ENCODE measurements at regions not wholly inside any gene's neighbourhood (a gene's known extent, or its start where the extent isn't known, plus 50 kb on each side); places are given as distances from the start of the nearest gene placed in this dataset.

DNA sequence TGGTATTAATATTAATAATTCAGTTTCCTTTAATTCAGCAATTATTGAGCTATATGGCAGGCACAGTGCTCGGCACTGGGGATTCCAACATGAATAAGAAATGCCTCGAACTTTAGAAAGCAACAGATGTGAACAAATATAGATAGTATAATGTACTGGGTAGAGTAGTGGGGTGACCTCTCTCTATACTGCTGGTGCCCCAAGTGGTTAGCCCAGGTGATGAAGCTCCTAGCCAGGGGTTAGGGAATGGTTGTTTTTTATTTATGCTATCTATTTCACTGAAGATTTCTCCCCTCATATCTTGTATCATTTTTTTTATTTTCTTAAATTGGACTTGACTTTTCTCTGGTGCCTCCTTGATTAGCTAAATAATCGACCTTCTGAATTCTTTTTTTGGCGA lies 62.1 kb downstream of the BHLHE40 start:
- TF ChIP-seq POLR2A (IDR thresholded peaks at IDR 0.05; ENCODE audit: extremely low read depth, insufficient read length) (no peak), MYC (IDR thresholded peaks at IDR 0.05; ENCODE audit: low read depth, low read length) (no peak)
- TF ChIP-seq, protein P1, sequence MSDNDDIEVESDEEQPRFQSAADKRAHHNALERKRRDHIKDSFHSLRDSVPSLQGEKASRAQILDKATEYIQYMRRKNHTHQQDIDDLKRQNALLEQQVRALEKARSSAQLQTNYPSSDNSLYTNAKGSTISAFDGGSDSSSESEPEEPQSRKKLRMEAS (IDR thresholded peaks at IDR 0.05; ENCODE audit: low read depth, low read length), result no peak
- TF ChIP-seq, protein P2, sequence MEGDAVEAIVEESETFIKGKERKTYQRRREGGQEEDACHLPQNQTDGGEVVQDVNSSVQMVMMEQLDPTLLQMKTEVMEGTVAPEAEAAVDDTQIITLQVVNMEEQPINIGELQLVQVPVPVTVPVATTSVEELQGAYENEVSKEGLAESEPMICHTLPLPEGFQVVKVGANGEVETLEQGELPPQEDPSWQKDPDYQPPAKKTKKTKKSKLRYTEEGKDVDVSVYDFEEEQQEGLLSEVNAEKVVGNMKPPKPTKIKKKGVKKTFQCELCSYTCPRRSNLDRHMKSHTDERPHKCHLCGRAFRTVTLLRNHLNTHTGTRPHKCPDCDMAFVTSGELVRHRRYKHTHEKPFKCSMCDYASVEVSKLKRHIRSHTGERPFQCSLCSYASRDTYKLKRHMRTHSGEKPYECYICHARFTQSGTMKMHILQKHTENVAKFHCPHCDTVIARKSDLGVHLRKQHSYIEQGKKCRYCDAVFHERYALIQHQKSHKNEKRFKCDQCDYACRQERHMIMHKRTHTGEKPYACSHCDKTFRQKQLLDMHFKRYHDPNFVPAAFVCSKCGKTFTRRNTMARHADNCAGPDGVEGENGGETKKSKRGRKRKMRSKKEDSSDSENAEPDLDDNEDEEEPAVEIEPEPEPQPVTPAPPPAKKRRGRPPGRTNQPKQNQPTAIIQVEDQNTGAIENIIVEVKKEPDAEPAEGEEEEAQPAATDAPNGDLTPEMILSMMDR (IDR thresholded peaks at IDR 0.05; ENCODE audit: low read depth, low read length), result peak; percentile 3
- no peak for DNase-seq (ENCODE audit: low read depth)

DNA sequence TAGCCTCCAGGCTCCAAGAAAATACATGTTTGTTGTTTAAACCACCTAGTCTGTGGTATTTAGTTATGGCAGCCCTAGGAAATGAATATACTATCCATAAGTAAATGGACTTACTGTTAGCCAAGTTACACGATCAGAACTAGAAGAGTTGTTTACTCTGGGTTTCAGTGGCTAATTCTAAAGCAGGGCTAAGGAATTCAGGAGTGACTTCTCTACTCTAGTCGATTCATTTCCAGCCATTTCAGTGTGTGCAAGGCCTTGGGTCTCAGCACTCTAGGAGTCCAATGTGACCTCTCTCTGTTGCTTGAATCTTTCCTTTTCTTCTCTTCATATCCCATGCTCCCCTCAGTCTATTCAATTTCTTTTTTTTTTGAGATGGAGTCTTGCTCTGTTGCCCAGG lies 66.7 kb downstream of the BHLHE40 start:
- TF ChIP-seq POLR2A (IDR thresholded peaks at IDR 0.05; ENCODE audit: extremely low read depth, insufficient read length), result no peak
- TF ChIP-seq, protein P1 (IDR thresholded peaks at IDR 0.05; ENCODE audit: low read depth, low read length), result no peak
- TF ChIP-seq, protein P2 (IDR thresholded peaks at IDR 0.05; ENCODE audit: low read depth, low read length), result no peak
- no peak for TF ChIP-seq MYC (IDR thresholded peaks at IDR 0.05; ENCODE audit: low read depth, low read length)
- H3K4me3 ChIP-seq (ENCODE audit: low read depth, low read length), result no peak overlapping the region
- DNase-seq (ENCODE audit: low read depth), result no peak

More for the DNA sequence above, 62.1 kb downstream of the BHLHE40 start:
- H3K4me3 ChIP-seq (ENCODE audit: low read depth, low read length), result no peak overlapping the region

DNA sequence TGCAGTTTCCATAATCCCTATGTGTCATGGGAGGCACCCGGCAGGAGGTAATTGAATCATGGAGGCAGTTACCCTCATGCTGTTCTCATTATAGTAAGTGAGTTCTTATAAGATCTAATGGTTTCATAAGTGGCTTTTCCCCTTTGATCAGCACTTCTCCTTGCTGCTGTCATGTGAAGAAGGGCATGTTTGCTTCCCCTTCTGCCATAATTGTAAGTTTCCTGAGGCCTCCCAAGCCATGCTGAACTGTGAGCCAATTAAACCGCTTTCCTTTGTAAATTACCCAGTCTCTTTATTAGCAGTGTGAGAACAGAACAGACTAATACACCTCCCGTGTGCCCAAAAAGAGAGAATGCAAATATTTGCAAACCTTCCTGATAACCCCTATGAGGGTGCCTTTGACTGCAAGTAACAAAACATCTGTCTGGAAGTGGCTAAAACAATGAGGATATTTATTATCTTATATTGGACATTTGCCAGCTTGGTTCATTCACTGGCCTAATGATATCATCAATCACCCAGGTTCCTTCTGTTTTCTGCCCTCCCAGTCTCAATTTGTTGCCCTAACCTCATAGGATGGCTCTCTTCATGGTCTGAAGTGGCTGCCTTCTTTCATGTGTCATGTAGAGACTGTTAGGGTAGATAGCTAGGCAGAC lies 68.7 kb downstream of the BHLHE40 start:
- DNase-seq (ENCODE audit: low read depth), result no peak
- no peak overlapping the region for H3K4me3 ChIP-seq (ENCODE audit: low read depth, low read length)
- no peak for TF ChIP-seq POLR2A (IDR thresholded peaks at IDR 0.05; ENCODE audit: extremely low read depth, insufficient read length)
- TF ChIP-seq, protein P2 (IDR thresholded peaks at IDR 0.05; ENCODE audit: low read depth, low read length), result no peak
- no peak for TF ChIP-seq MYC (IDR thresholded peaks at IDR 0.05; ENCODE audit: low read depth, low read length)
- TF ChIP-seq, protein P1 (IDR thresholded peaks at IDR 0.05; ENCODE audit: low read depth, low read length), result no peak

DNA sequence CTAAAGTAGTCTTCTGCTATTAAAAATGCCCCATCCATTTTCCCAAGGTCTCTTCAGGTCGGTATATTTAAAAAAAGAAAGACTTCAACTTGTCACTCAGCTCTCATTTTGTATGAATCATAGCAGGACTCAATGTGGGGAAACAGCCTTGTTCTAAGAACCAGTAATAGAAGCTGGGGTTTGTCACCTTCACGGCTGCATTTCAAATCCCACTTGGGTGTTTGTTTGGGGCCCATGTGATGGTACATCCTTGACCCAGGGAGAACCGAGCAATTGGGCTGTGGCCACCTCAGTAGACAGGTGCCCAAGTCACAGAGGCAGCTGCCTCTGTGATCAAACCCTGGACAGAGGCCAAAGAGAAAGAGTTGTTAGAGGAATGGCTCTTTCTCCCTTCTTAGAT lies 70.3 kb upstream of the ARL8B start:
- no peak overlapping the region for H3K4me3 ChIP-seq (ENCODE audit: low read depth, low read length)
- no peak for DNase-seq (ENCODE audit: low read depth)
- TF ChIP-seq, protein P2 (IDR thresholded peaks at IDR 0.05; ENCODE audit: low read depth, low read length), result no peak
- TF ChIP-seq POLR2A (IDR thresholded peaks at IDR 0.05; ENCODE audit: extremely low read depth, insufficient read length) (no peak), MYC (IDR thresholded peaks at IDR 0.05; ENCODE audit: low read depth, low read length) (no peak)
- TF ChIP-seq, protein P1 (IDR thresholded peaks at IDR 0.05; ENCODE audit: low read depth, low read length), result no peak

DNA sequence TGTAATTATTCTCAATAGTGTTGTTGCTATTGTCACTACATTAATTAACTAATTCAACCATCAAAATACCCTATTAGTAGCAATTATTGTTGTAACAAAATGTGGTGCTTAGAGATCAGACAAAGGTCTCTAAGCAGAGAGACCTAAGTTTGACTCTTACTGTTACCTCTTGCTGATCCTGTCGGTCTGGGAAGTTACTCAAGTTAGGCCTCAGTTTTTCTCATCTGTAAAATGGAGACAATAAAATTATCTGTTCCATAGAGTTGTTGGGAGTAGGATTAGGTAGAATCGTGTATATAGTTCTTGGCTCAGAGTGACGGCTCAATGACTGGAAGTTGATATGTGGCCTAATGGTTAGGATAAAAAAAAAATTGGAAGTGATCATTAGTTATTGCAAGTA lies 69.8 kb upstream of the ARL8B start:
- TF ChIP-seq, protein P2 (IDR thresholded peaks at IDR 0.05; ENCODE audit: low read depth, low read length), result no peak
- TF ChIP-seq MYC (IDR thresholded peaks at IDR 0.05; ENCODE audit: low read depth, low read length) (no peak), POLR2A (IDR thresholded peaks at IDR 0.05; ENCODE audit: extremely low read depth, insufficient read length) (no peak)
- TF ChIP-seq, protein P1 (IDR thresholded peaks at IDR 0.05; ENCODE audit: low read depth, low read length), result no peak
- no peak for DNase-seq (ENCODE audit: low read depth)
- no peak overlapping the region for H3K4me3 ChIP-seq (ENCODE audit: low read depth, low read length)
